HG03159 (cell line): ENCODE measurements at regions not wholly inside any gene's neighbourhood (a gene's known extent, or its start where the extent isn't known, plus 50 kb on each side); places are given as distances from the start of the nearest gene placed in this dataset.

Experiments
- ATAC-seq: cut with Tn5 transposase; IDR thresholded peaks from one replicate; pipeline ENCODE4 v1.9.1; 2021; ENCODE audit warnings: mild to moderate bottlenecking, moderate library complexity; ENCODE audit not compliant: unreplicated experiment

- no peak for ATAC-seq
Observed at GRCh38 chr5:107090506-107090905, 580.2 kb downstream of the EFNA5 start.

- ATAC-seq, result no peak
Observed at GRCh38 chr5:107088907-107089306, 581.8 kb downstream of the EFNA5 start.

- no peak for ATAC-seq
Observed at GRCh38 chr5:107085572-107085971, 585.2 kb downstream of the EFNA5 start.

- no peak for ATAC-seq
Observed at GRCh38 chr5:107074996-107075395, 595.7 kb downstream of the EFNA5 start.

- no peak for ATAC-seq
Observed at GRCh38 chr5:107072967-107073366, 597.8 kb downstream of the EFNA5 start.

- ATAC-seq, result no peak
Observed at GRCh38 chr5:107072440-107072839, 598.3 kb downstream of the EFNA5 start.

- ATAC-seq, result no peak
Observed at GRCh38 chr5:107068782-107069181, 602.0 kb downstream of the EFNA5 start.

GRCh38 chr5:107067395-107067794, 603.3 kb downstream of the EFNA5 start:
- no peak for ATAC-seq

GRCh38 chr5:107063511-107063910, 607.2 kb downstream of the EFNA5 start:
- ATAC-seq, result no peak

- ATAC-seq, result no peak
Observed at GRCh38 chr5:107058803-107059202, 611.9 kb downstream of the EFNA5 start.

- ATAC-seq, result no peak
Observed at GRCh38 chr5:107058235-107058634, 612.5 kb downstream of the EFNA5 start.

- no peak for ATAC-seq
Observed at GRCh38 chr5:107056278-107056677, 614.5 kb downstream of the EFNA5 start.

- ATAC-seq, result no peak
Observed at GRCh38 chr5:107047048-107047447, 623.7 kb downstream of the EFNA5 start.

GRCh38 chr5:107043665-107044064, 627.1 kb downstream of the EFNA5 start:
- no peak for ATAC-seq

- ATAC-seq, result no peak
Observed at GRCh38 chr5:107040907-107041306, 629.8 kb downstream of the EFNA5 start.

- no peak for ATAC-seq
Observed at GRCh38 chr5:107032629-107033028, 638.1 kb downstream of the EFNA5 start.

GRCh38 chr5:107028938-107029337, 641.8 kb downstream of the EFNA5 start:
- ATAC-seq, result no peak

GRCh38 chr5:107025712-107026497, 644.8 kb downstream of the EFNA5 start:
- no peak for ATAC-seq

GRCh38 chr5:107023732-107024131, 647.0 kb downstream of the EFNA5 start:
- ATAC-seq, result no peak

GRCh38 chr5:107021575-107021974, 649.2 kb downstream of the EFNA5 start:
- no peak for ATAC-seq

GRCh38 chr5:107020626-107021025, 650.1 kb downstream of the EFNA5 start:
- no peak for ATAC-seq

GRCh38 chr5:107017616-107018015, 653.1 kb downstream of the EFNA5 start:
- ATAC-seq, result no peak

GRCh38 chr5:107012371-107012770, 658.4 kb downstream of the EFNA5 start:
- ATAC-seq, result no peak
